GM18873 (cell line): ENCODE measurements at regions not wholly inside any gene's neighbourhood (a gene's known extent, or its start where the extent isn't known, plus 50 kb on each side); places are given as distances from the start of the nearest gene placed in this dataset.
"Not testable (repeated sequence)": the region's sequence is repeated elsewhere in the genome, so short reads cannot be mapped to it uniquely, and the experiment has no call there.

ENCODE experiments used
- ATAC-seq: cut with Tn5 transposase; IDR thresholded peaks from one replicate; pipeline ENCODE4 v1.9.1; 2021; ENCODE audit warnings: mild to moderate bottlenecking, moderate library complexity, moderate number of reproducible peaks; ENCODE audit not compliant: unreplicated experiment, low FRiP score

GRCh38 chr10:80697926-80698325, 160.2 kb downstream of the SH2D4B start:
- ATAC-seq = no peak

DNA sequence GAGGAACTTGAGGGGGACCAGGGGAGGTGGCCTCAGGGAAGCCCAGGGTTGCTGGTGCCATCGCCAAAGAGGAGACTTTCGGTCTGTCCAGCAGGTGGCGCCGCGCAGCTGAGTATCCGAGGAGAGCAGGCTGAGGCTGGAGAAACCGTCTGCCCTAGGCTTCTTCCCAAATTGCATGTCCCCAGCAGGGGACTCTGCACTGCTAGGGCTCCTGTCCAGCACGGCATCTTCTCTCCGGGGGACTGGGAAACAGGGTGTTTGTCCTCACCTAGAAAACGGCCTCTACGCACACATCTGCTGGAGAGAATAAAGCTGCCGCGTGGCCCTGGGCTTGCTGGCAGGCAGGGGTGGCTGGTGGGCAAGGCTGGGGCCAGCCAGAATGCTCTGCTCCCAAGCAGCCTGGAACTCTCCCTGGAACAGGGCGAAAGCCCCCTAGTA, 161.9 kb downstream of the SH2D4B start:
- peak; percentile 85 for ATAC-seq

DNA sequence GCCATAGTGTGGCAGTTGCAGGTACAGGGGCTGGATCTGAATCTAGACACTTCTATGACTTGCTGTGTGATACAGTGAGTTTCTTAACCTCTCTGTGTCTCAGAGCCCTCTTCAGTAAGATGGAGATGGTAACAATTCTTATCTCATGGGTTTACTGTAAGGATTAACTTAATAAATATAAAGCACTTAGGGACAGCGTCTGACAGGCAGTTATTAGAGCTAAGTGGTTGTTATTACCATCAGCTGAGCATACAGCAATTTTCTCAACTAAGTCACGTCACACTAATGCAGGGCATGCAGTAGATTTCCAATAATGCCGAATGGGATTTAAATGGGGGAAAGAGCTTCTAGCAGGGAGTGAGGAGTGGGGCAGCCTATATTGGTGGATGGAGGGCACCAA, 162.6 kb downstream of the SH2D4B start:
- ATAC-seq = no peak

DNA sequence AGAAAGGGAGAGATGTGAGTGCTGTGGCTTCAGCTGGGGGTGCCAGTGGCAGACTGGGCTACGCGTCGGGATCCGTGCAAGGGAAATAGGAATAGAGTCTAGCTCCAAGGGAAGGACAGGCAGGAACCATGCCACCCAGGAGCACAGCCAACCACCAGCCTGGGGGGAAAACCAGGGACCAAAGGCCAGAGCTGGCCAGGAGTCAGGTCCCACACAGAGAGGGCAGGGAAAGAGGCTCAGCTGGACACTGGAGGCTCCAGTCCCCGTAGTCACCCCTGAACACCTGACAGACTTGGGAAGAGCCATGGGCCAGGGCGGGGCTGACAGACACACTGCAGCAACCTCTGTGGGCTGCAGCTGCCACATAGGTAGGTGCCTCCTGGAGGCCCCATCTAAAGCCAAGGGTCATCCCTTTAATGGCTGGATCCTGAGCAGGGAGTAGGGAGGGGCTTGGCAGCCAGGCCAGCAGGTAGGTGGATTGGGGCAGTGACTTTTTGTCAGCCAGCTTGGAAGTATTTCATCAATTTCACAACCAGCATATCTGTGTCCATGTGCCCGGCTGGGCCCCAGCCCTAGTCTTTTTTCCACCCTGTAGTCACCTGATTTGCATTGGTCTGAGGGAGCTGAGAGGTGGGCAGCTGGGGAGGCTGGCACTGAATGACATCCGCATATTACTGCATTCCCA, 163.2 kb downstream of the SH2D4B start:
- no peak for ATAC-seq

DNA sequence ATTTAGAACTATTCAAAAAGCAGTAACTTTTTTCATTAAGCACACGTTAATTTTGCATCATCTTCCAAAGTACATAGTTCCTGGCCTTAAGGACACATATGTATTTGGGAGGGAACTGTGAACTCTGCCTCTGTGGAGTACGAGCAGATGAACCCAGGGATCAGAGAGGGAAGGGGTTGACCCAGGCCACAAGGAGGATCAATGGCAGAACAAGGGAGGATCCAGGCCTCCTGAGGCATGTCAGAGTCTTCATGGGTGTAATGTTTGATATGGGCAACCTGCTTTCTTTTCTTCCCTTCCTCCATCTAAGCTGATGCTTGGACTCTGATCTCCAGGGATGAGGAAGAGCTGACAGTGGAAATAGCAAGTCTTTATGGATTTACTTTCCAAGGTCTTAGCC, 164.0 kb downstream of the SH2D4B start:
- no peak for ATAC-seq

- no peak for ATAC-seq
These were observed 164.4 kb downstream of the SH2D4B start for GRCh38 chr10:80702143-80702542.

GRCh38 chr10:80705899-80706298, 168.2 kb downstream of the SH2D4B start:
- ATAC-seq = no peak

DNA sequence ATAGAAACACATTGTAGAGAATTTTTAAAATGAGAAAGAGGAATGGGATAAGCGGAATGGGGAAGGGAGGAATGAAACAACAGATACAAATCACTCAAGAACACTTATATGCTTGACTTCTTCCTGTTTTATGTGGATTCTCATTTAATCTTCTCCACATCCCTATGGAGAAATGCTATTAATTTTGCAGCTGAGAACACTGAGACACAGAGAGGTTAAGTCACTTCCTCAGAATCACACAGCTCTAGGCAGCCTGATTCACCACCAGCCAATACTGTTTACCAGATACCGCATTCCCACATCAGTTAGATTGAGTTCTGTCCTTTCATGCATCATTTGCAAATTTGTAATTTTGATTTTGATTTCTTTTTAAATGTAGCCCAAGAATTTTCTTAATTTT, 170.5 kb downstream of the SH2D4B start:
- ATAC-seq = no peak

DNA sequence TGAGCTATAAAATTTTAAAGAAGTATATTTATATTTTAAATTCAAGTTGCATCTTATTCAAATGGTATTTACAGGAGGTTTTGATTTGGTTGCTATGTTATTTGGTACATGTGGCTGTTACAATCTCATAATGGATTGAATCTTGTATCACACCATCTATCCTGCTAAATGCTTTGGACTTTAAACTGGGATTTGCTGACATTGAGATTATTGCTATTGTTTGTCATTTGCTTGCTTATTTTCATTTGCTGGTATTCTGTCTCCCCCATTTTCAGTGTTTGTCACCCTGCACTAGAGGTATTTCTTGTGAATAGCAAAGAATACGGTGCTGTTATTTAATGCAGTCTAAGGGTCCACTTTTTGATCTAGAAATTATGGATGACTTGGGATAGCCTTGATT, 171.1 kb downstream of the SH2D4B start:
- no peak for ATAC-seq

DNA sequence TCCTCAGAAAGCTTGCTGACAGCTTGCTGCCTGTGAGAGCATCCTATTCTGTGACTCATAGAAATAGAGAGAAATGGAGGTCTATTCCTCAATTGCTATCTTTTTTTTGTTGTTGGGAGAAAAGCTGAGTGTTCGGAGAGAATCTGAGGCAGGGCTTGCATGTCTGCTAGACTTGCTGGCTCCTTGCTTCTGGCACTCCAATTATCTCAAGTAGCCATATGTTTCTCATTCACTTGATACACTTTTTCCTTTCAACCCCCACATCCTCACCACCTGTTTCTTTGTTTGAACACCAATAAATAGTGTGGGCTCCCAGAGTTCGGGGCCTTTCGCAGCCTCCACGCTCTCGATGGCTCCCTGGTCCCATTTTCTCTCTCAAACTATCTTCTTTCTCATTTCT, 172.2 kb downstream of the SH2D4B start:
- no peak for ATAC-seq

DNA sequence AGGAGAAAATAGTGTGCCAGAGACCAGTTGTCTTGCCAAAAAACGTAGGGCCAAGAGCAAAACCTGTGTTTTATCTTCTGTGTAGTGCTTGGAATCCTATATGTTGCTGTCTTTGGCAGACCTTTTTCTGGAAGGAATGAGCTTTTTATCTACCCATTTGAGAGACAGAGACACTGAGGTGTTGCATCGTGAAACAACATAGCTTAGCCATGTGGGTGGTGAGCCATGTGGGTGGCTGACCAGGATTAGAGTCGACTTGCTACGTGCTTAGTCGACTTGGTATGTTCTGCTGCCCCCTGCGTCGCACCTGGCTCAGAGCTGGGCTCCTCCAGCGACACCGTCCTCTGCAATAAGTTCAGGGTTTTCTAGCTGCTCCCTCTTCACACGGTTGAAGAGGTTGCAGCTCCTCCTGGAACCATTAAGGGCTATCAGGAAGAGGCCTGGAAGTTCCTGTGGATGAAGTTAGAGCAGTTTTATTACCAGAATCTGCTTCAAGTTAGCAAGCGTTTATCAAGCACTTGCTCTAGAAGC, 175.8 kb downstream of the SH2D4B start:
- ATAC-seq = no peak

DNA sequence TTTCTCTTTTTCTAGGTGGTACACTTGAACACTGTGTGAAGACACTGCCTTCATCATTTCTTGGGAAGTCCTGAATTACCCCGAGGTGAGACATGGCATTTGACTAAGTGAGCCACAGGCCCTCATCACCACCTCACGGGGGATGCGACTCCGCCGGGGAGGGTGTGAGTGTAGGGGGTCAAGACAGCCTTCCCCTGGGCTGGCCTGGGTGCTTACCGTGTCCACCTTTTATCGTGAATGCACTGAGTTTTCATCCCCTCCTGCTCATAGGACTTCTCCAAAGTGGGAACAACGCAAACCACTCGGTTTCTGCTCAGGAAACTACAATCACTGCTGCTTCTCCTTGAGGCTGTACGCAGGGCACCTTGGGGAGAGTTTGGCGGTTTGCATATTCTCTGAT, 176.9 kb downstream of the SH2D4B start:
- no peak for ATAC-seq

GRCh38 chr10:80718024-80718423, 180.3 kb downstream of the SH2D4B start:
- no peak for ATAC-seq

DNA sequence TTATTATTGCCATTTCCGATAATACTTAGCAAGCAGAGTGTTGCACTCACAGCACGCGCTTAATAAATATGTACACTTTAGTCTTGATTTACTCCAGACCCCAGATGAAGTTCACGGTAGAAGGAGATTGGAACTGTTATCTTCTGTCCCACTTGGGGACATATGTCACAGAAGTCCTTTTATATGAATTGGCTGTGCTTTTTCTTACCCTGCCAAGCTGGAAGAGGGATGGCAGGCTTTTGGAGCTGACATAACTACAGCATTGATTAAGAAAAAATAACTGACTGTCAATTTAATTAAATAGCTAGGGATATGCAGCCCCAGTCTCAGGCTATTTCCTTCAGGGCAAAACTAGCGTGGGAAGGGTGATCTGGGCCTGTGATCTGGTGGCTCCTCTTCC, 182.2 kb downstream of the SH2D4B start:
- no peak for ATAC-seq

- no peak for ATAC-seq
These were observed 182.8 kb downstream of the SH2D4B start for GRCh38 chr10:80720549-80720948.

DNA sequence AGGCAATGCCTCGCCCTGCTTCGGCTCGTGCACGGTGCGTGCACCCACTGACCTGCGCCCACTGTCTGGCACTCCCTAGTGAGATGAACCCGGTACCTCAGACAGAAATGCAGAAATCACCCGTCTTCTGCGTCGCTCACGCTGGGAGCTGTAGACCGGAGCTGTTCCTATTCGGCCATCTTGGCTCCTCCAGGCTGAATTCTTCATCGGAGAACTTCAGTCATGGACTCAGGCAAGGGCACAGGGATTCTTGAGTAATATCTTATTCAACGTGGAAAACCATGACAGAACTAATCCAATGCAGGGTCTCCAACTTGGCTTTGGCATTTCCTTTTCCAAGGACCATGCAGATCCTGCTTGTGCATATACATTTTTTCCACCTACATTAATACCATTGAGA, 190.7 kb downstream of the SH2D4B start:
- ATAC-seq = not testable (repeated sequence)

GRCh38 chr10:80729896-80730295, 192.2 kb downstream of the SH2D4B start:
- no peak for ATAC-seq

- no peak for ATAC-seq
These were observed 192.8 kb downstream of the SH2D4B start for GRCh38 chr10:80730522-80730921.

GRCh38 chr10:80734589-80734988, 196.9 kb downstream of the SH2D4B start:
- no peak for ATAC-seq

- no peak for ATAC-seq
These were observed 199.5 kb downstream of the SH2D4B start for GRCh38 chr10:80737209-80737608.

- ATAC-seq = no peak
These were observed 201.6 kb downstream of the SH2D4B start for GRCh38 chr10:80739328-80739727.

GRCh38 chr10:80739963-80740715, 202.4 kb downstream of the SH2D4B start:
- no peak for ATAC-seq
